Activated CD4-positive, alpha-beta T cell treated with anti-CD3 and anti-CD28 coated beads, Interleukin-2, amount 50 U/mL, for 24 hours (primary cell): ENCODE measurements at regions not wholly inside any gene's neighbourhood (a gene's known extent, or its start where the extent isn't known, plus 50 kb on each side); places are given as distances from the start of the nearest gene placed in this dataset.

Experiments used
- DNase-seq, 2 donors: peaks; one replicate each; pipeline ENCODE4 v3.0.0-alpha.2; 2020; ENCODE audit warnings: low read depth in 1 of 2, low spot score in 1 of 2

DNA sequence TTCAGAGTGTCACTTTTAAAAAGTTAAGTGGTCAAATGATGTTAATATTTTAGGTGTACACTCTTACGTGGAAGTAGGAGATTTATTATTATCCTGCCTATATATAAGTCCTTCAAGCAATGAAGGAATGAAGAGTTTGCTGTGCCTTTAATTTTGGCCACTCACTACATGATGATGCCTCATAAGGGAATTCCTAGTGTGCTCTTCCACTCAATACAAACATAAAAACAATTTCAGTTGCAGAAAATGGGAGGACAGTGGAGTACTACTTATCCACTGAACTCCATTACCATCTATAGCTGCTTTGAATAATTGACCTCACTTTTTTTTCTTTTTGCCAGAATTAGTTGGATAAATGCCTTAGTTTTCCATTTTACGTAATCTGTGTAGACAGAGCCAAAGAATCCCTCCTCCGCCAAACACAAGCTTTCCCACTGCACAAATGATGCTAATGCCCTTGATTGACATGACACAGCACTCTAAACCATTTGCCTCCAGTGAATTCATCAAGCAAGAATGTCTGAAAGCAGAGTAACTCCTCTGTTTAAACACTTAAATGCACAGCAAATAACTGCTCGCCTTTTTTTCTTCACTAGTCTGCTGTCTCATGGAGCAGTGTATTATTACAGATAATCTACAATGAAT is 751.1 kb upstream of the FANCL start:
- DNase-seq, result no peak

DNA sequence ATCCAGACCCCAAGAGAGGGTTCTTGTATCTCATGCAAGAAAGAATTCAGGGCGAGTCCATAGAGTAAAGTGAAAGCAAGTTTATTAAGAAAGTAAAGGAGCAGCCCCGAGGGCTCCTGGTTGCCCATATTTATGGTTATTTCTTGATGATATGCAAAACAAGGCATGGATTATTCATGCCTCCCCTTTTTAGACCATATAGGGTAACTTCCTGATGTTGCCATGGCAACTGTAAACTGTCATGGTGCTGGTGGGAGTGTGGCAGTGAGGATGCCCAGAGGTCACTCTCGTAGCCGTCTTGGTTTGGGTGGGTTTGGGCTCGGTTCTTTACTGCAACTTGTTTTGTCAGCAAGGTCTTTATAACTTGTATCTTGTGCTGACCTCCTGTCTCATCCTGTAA is 750.2 kb upstream of the FANCL start:
- DNase-seq, result no peak

DNA sequence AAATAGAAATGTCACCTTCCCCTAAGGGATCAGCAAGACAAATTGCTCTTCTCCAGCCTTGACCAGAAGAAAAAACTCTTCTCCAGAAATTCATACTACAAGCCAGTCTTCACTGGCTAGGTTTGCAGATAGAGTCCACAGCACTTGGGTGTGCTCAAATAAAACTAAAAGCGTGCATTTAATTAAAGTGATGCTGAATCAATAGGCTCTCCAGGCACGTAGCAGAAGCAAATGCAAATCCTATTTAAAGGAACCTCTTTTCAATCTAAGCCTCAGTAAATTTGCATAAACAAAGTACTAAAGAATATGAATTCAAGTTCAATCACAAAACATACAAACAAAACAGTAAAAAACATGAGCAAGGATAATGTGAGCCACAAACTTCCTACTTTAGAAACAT is 744.4 kb upstream of the FANCL start:
- DNase-seq, result no peak

DNA sequence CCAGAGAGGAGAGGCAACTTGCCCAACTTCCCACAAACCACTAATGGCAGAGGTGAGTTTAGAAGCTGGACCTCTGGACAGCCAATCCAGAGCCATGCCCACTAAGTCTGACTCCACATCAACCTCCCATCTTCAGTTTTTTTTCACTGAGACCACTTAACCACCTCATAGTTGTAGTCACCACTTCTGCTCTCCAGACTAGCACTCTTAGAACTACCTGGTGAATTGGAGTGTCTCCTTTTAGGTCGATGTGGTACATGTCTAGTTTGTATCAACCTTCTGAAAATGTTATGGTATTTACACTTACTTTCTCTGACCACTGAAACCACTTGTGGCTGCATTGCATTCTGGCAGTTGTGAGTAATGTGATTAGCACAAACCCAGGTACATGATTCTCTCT is 743.6 kb upstream of the FANCL start:
- DNase-seq, result no peak

DNA sequence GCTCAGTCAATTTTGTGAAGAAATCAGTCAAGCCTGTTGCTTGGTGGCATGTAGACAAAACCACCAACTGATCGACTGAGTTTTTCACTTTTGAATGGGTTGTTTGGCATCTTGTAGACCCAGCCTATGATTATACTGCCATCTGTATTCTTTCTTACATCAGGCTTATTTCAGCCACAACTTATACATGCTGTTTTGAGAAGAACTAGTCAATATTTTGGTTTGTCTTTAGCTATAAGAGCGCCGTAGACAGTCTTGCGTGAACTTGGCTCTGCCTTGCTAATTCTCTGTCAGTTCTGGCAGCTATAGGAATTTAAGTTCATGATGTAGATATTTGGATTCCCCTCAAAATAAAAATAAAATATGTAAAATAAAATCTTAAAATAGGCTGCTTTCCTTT is 742.0 kb upstream of the FANCL start:
- no peak for DNase-seq

DNA sequence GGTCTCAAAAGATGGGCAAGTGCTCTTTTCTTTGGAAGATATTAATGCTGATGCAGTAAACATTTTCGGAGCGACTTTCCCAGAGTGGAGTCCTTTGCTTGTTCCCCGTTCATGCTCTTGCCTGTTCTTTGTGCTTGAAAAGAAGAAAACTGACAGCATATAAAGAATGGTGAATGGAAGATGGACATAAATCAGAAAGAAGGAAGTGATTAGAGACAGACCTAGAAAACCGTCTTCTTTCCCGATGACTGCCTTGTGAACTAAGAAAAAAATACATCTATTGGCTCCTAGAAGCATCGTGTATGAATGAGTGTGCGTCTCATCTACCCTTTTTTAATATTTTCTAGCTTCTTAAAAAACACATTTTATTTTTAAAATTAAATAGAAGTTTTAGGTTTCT is 740.1 kb upstream of the FANCL start:
- no peak for DNase-seq

DNA sequence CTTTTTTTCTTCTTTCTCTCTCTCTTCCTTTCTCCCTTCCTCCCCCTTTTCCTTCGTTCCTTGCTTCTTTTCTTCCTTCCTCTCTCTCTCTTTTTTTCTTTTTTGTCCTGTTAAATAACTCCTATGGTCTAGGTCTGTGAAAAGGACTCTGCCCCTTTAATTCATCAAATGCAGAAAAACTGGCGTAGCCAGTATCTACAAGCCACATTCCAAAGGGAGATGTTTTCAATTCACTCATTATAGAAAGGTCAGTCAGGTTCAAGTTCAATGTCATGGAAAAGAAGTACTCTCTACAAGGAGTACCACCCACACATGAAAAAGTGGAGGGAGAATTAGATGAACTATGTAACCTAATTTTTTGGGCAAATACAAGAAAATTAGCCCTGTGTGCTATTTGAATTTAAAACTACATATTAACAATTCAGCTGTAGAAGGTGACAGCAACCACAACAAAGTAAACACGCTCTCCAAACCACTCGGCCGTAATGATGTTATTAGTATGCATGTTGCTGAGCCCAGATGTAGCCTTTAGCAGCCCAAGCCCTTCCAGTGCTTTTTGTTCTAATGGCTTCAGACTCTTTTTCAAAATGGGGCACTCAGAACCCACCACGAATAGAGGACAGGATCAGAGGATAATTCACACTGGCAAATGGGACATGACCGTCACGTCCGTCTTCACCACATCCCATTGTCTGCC is 735.4 kb upstream of the FANCL start:
- DNase-seq, result no peak

DNA sequence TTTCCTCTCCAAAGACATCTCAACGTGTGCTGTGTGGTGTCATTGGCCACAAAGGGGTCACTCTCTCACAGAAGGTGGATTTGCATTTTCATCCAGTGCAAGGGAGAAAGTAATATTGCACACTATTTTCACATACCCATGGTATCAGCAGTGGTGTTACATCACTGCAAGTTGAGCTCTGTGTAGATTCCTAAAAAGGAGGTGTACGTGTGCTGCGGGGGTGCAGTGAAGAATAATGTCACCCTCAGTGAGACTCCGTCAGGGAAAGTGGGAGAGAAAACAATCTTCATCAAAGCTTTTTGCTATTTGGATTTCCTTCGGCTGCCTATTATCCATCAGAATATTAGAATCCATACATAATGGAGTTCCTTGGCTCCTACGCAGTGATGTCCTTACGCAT is 733.8 kb upstream of the FANCL start:
- no peak for DNase-seq

DNA sequence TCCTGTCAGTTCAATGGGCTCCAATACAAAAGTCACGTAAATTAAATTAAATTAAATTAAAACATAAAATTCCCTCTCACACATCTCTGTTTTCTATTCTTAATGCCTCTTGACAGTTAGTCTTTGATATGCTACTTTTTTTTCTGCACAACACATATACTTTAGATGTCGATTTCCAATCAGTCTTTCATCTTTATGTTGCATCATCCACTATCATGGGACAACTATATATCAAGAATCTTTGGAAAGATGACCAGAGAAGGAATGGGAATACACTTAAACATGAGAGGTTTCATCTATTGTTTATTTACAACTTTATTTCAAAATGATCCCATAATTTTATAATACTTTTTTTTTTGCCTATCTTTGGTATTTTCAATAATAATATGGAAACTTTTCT is 733.3 kb upstream of the FANCL start:
- DNase-seq, result no peak

DNA sequence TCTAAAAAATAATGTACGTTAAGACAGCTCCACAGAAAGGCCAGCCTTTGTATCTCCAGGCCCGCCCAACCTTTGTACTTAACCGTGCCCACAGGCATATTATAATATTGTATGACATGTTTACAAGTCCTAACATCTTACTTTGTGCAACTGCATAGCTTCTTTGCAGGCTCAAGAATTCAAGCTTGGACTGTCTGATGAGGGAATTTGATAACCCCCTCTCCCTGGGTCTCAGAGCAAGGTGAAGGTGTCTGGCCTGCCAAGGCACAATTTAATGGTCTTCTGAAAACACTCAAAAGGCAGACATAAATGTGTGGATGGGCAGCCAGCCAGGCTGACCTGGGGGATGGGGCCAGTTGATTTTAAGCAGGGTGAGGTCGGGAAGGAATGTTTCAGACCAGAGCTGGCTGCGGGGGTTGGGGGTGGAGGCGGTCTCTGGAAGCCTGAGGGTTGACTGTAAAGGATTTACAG is 732.7 kb upstream of the FANCL start:
- no peak for DNase-seq

DNA sequence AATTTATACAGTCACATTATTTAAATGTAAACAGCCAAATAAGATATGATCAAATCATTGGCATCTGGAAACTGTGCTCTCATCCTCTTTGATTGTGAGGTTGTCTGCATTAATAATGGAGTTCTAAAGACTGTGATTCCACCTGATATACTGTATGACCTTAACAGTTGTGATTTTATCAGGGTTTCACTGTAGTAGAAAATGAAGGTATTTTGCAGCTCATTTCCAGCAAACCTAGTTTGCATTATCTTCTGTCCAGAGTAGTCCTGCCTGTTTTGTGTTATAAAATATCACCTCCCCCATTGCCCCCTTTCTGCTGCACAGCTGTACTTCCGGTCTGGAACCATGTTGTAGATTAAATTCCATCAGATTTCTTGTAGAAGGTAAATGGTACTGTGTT is 731.6 kb upstream of the FANCL start:
- DNase-seq, result no peak

DNA sequence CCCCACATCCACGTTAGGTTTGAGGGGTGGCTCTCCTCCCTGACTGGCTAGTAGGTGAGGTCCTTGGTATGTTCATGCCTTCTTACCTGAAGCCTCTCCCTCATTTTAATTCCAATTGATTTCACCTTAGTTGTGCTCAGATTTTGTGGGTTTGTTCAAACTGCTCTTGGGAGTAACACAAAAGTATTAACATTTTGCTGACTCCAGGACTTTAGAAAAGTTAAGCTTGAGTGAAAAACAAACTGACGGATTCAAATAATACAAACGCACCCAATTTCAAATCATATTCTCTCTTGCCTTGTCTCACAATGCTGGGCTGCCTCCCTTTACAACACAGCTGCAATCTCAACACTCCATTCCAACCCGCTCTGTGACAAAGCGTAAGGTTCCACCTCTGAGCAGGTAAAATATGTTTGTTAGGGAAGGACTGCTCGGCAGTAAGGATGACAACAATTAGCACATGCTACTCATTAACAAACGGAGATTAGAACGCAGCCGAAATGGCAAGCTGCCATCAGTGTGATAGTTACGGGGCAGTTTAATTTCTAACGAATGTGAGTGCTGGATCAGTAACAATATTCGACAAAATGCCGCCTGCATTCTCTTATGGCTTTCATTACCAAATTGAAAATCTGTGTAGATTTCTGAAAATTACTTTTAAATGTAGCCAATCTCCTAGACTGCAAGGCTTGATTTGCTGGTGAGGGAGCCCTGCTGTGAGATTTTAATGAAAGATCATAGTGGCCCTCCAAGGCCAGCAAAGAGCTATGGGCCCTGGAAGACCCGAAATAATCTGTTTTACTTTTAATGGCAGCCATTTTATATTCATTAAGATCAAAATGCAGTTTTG is 730.6 kb upstream of the FANCL start:
- no peak for DNase-seq

DNA sequence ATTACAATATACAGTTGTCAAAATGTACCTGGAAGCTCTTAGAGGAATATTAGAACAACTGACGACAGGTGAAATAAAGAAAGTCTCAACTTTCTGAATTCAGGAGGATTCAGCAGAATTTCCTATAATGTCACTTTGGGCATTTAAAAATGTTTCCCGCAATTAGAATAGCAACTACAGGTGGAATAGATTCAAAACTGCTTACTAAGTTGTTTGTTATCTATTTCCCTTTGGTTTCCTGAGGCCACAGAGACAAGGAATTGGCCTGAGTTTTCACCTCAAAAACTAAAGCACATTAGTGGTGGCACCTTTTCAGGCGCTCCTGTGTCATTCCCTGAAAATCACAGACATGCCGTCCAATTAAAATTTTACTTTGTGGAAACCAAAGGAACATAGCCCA is 729.2 kb upstream of the FANCL start:
- DNase-seq, result no peak

DNA sequence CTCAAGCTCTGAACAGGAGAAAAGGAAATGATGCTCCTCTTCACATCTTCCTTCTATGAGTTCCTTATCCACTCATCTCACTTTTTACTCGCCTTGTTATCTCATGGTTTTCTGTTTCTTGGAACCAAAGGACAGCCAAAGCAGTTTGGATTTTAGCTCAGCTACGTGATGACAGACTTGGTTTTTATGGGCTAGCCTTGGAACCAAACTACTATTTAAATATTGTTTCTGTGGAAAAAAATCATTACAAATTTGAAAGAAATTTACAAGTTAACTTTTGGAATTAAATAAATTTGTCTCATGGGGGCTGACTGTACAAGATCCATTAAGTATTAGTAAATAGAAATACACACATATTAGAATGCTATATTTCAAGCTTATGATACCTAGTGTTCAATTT is 727.8 kb upstream of the FANCL start:
- no peak for DNase-seq

DNA sequence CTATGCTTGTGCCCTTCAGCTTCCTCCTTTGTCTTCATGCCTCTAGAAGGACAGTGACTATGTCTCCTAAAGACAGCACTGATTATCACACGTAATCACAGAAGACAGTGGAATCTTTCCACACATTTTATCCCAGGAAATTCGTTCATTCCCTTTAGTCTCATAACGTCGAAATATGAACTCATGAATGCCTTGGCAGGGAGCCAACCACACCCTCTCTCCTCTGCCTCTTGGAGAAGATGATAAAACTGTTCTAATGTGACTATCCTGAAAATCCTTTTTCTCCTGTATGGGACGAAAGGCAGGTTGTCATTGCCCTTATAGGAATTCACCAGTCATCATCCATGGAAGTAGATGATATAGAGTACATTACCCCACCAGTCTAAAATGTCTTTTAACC is 726.6 kb upstream of the FANCL start:
- DNase-seq, result no peak

DNA sequence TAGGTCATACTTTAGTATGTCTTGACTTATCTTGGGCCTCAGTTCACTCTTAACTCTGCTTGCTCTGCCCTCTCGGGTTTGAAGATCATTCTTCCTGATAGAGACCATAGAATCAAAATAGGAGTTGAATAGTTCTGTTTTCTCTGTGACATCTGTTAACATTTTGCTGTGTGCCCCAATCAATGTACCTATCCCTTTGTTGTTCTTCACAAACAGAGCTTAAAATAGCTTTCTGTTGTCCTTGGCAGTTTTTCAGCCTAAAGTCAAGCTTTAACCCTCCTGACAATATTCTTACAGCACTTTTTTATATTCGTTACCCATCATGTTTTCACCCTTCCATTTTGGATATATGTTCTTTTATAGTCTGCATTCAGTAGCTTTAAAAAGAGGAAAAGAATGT is 724.5 kb upstream of the FANCL start:
- no peak for DNase-seq

DNA sequence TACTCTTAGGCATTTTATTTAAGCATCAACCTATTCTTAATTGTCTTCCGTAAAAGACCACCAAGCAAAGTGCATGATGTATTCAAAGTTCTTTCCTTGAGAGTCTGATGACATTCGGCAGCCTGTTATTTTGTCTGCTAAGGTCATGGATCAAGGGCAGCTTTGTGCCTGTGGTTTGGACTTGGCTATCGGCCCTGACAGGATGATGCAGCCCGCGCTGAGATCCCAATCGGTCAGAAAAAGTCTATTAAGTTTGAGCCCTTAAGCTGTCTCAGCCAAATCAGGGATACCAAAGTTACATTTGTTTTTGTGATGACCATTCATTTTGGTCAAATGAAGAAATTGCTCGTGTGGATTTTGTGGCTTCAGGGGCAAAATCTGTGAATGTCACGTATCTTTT is 718.9 kb upstream of the FANCL start:
- no peak for DNase-seq

DNA sequence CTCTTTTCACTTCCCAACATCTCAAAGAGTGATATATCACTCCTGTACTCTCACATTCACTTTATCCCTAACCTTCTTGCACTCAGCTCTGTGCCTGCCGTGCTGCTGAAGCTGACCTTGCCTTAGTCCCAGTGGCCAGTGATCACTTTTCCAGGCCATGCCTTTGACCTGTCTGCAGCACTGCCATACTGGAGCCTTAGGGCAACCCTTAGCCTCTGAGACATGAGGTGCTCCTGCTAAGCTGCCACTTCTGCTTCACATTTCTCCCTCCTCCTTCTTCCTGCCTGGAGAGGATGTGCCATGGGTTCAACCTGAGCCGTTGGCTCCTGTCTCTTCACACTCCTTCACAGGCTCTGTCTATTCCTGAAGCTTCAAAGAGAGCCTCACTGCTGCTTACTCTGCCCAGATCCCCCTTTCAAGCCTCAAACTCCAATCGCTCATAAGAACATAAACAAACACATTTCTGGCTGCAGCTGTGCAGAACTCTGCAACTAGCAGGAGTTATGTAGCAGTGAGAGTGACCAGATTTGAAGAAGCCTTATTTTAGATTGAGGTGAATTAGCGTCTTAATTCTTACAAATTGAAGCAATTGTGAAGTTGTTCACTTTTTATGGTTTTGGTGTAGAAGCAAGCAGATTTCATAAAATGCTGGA is 716.2 kb upstream of the FANCL start:
- DNase-seq, result no peak

DNA sequence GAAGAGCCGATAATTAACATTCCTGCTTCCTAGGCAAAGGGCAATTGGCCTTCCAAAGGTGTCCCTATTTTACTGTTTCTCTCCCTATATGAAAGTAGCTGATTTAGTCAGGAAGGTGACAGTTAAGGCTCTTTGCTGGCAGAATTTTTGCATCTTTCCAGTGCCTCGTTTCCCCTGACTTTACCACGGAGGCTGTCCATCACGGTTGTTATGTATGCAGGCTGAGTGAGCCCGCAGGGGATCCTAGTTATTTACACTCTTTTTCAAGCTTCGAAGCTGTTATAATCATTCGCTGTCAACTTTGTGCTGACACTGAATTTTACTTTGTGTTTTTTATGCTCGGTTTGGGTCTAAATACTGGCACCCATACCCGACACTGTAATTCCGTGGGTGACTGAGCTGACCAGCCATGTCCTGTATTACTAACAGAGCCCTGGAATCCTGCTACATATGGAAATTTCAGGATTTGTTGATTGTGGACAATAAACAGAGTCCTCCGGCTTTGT is 713.8 kb upstream of the FANCL start:
- DNase-seq, result no peak

DNA sequence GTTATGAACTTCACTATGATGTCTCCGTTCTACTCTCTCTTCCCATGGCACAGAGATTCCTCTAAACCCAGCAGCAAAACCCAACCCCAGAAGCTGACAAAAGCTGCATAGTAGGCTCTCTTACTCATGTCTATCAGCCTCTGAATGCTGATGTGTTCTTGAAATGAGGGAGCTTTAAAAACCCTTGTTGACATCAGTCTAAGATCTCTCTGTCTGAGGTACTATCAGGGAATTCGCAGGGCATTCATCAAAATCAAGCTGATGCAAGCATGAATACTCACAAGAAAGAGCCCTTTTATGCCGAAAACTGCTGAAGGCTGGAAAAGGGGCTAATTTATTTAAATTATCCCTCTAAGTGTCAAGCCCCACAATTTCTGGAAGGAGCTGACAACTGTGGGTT is 710.6 kb upstream of the FANCL start:
- DNase-seq, result no peak

DNA sequence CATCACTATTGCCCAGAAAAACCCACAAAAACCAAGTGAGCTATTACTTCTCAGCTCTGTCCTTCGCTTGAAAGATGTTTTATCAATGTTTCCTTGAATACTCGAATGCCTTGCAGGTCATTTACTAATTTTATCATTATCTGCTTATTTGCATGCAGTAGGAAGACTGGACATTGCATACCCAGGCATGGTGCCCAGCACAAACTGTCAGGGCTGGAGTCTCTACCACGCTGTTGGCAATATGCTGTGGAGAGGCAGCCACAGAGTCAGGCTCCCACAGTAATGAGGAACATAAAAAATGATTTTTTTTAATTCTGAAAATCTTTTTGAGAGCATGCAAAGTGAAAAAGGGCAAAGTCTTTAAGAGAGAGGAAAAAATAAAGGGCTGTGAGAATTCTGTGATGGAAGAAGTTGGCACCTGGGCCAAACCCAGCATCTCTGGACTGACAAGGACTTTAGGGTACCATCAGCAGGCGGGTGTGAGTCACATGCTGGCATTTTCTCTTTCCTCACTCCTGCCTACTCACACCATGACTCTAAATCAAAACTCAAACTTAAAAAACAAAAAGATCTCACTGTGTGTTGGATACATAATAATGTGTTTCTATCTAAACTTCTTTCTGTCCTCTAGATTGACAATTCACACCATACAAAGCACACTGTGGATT is 709.8 kb upstream of the FANCL start:
- no peak for DNase-seq
